SK-N-SH treated with all-trans-retinoic acid at 6 μM for 48 hours (cell line): ENCODE measurements at regions not wholly inside any gene's neighbourhood (a gene's known extent, or its start where the extent isn't known, plus 50 kb on each side); places are given as distances from the start of the nearest gene placed in this dataset.

Experiments used
- BACH2 ChIP-seq: fragments of 250-450 bp; sonication (Bioruptor Pico); IDR thresholded peaks from 2 replicates; pipeline ENCODE4 v1.9.0; 2021; ENCODE audit warnings: mild to moderate bottlenecking, borderline replicate concordance
- CSDC2 ChIP-seq: fragments of 250-450 bp; sonication (Bioruptor Pico); IDR thresholded peaks from 2 replicates; pipeline ENCODE4 v1.5.0; 2020; ENCODE audit warnings: mild to moderate bottlenecking, moderate library complexity
- PATZ1 ChIP-seq: fragments of 250-450 bp; sonication (Bioruptor Pico); IDR thresholded peaks from 2 replicates; pipeline ENCODE4 v1.8.0; 2020; ENCODE audit warnings: mild to moderate bottlenecking, moderate library complexity, borderline replicate concordance

DNA sequence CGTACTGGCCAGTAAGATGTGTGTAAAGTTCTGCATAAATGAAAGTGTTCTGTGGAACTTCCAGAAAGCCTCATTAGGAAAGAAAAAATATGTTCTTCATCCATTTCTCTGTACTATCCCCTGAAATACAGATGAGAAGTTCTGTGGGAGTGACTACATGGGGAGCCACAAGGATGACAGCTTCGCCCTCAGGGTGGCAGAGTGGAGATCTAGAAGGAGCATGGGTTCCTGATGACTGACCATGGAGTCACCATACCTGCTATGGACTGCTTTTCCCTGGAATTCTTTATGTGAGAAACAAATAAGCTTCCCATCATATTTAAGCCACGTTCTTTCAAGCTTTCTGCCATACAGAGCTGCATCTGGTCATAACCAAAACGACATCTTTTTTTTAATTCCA, 113.9 kb upstream of the RGS1 start:
- TF ChIP-seq BACH2 (no peak), CSDC2 (CRISPR knock-in tag) (no peak), PATZ1 (CRISPR knock-in tag) (no peak)
